ENCODE measurements at regions not wholly inside any gene's neighbourhood (a gene's known extent, or its start where the extent isn't known, plus 50 kb on each side); places are given as distances from the start of the nearest gene placed in this dataset.

- TF ChIP-seq CTCF (IDR thresholded peaks at IDR 0.05; ENCODE audit: insufficient read depth, low read depth, low read length, missing control alignments), result no peak
- DNase-seq (ENCODE audit: low read depth), result no peak
- H3K4me3 ChIP-seq (ENCODE audit: low read length), result no peak overlapping the region
Observed at GRCh38 chr12:127888943-127889719, 377.8 kb upstream of the TMEM132C start.

GRCh38 chr12:127893895-127894609 is 372.9 kb upstream of the TMEM132C start:
- DNase-seq (ENCODE audit: low read depth), result no peak
- TF ChIP-seq CTCF (IDR thresholded peaks at IDR 0.05; ENCODE audit: insufficient read depth, low read depth, low read length, missing control alignments), result no peak
- H3K4me3 ChIP-seq (ENCODE audit: low read length), result no peak overlapping the region

DNA sequence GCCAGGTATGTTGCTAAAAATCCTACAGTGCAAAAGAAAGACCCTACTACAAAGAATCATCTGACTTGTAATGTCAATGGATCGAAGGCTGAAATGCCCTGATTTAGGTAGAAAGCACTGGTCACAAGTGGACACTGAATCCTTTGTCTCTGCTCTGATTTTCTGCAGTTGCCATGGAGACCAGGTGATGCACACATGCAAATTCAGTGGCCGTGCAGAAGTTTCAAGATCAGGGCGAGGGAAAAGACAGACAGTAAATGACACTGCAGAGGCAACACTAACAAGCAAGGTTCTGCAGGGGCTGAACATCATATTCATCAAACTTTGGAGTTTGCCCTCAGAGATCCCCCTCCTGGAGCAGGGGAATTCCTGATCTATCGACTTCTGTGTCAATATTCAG is 370.3 kb upstream of the TMEM132C start:
- no peak overlapping the region for H3K4me3 ChIP-seq (ENCODE audit: low read length)
- TF ChIP-seq CTCF (IDR thresholded peaks at IDR 0.05; ENCODE audit: insufficient read depth, low read depth, low read length, missing control alignments), result no peak
- DNase-seq (ENCODE audit: low read depth), result no peak

DNA sequence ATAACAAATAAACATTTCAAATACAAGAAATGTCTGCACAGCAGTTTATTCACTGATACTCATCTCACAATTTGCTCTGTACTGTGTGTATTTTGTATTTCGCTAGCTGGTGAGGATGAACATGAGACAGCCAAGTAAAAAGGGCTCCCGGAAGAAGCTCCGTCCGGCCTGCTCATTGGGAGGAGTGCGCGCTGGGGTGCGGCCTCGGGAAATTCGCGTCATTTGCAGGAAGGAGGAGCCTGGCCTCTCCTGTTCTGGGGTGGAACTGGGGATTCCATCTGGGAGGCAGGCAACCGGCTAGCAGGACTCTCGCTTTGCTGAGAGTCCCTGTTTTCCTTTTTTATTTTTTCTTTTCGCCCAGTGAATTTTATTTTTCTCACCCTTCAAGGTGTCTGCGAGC is 368.4 kb upstream of the TMEM132C start:
- no peak for DNase-seq (ENCODE audit: low read depth)
- no peak overlapping the region for H3K4me3 ChIP-seq (ENCODE audit: low read length)
- no peak for TF ChIP-seq CTCF (IDR thresholded peaks at IDR 0.05; ENCODE audit: insufficient read depth, low read depth, low read length, missing control alignments)

GRCh38 chr12:127899971-127900370 is 367.0 kb upstream of the TMEM132C start:
- DNase-seq (ENCODE audit: low read depth), result no peak
- H3K4me3 ChIP-seq (ENCODE audit: low read length), result no peak overlapping the region
- TF ChIP-seq CTCF (IDR thresholded peaks at IDR 0.05; ENCODE audit: insufficient read depth, low read depth, low read length, missing control alignments), result no peak

- no peak overlapping the region for H3K4me3 ChIP-seq (ENCODE audit: low read length)
- no peak for DNase-seq (ENCODE audit: low read depth)
- TF ChIP-seq CTCF (IDR thresholded peaks at IDR 0.05; ENCODE audit: insufficient read depth, low read depth, low read length, missing control alignments), result no peak
Observed at GRCh38 chr12:127900386-127900785, 366.6 kb upstream of the TMEM132C start.

All from epithelial cell of esophagus (primary cell).